ACC112 (cell line): ENCODE measurements at regions not wholly inside any gene's neighbourhood (a gene's known extent, or its start where the extent isn't known, plus 50 kb on each side); places are given as distances from the start of the nearest gene placed in this dataset.

ENCODE experiments used
- H2AFZ ChIP-seq: fragments of 200-600 bp; sonication (generic); one replicate; pipeline ENCODE4 v1.6.0; 2017; ENCODE audit warnings: antibody characterized with exemption, low read length; ENCODE audit not compliant: unreplicated experiment
- H3K27ac ChIP-seq: fragments of 200-600 bp; sonication (generic); 2 replicates; pipeline ENCODE4 v1.5.1; 2014; ENCODE audit warnings: low read depth, mild to moderate bottlenecking, antibody characterized with exemption, low read length, moderate library complexity
- H3K27me3 ChIP-seq: fragments of 200-600 bp; sonication (generic); 2 replicates; pipeline ENCODE4 v1.6.1; 2014; ENCODE audit warnings: mild to moderate bottlenecking, antibody characterized with exemption, low read length, moderate library complexity, mixed read lengths; ENCODE audit not compliant: insufficient read depth
- H3K36me3 ChIP-seq: fragments of 200-600 bp; sonication (generic); 2 replicates; pipeline ENCODE4 v1.6.1; 2016; ENCODE audit warnings: mild to moderate bottlenecking, antibody characterized with exemption, low read length, moderate library complexity, mixed read lengths; ENCODE audit not compliant: insufficient read depth
- H3K4me1 ChIP-seq: fragments of 200-600 bp; sonication (generic); one replicate; pipeline ENCODE4 v1.6.1; 2016; ENCODE audit warnings: low read length, mixed read lengths; ENCODE audit not compliant: insufficient read depth, unreplicated experiment, control insufficient read depth
- H3K4me3 ChIP-seq: fragments of 200-600 bp; sonication (generic); 2 replicates; pipeline ENCODE4 v1.5.1; 2014; ENCODE audit warnings: mild to moderate bottlenecking, low read depth, low read length
- H3K79me2 ChIP-seq: fragments of 200-600 bp; sonication (generic); one replicate; pipeline ENCODE4 v1.6.0; 2016; ENCODE audit warnings: low read length; ENCODE audit not compliant: control insufficient read depth, unreplicated experiment, insufficient read depth

DNA sequence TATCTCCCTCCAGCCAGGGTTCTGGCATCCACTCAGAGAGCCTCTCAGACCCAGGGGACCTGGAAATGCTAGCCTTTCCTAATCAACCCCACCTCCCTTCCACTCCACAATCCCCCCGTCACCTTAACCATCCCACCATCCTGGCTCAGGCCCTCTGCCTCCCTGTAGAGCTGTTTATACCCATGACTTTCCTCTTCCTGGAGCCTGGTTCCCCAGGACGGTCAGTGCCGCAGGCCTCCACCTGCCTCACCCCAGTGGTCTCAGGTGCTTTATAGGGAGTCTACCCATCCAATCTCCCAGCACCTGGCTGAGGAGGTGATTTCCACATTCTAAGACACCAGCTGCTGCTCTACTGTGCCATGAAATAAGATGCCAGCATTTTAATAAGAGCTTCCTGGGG, 1159.5 kb downstream of the TBC1D22A start:
- Histone ChIP-seq H3K4me1 (no peaks in the 10 kb centered on the region), H3K36me3 (no peaks in the 10 kb centered on the region), H2AFZ (no peak overlapping the region), H3K4me3 (no peak overlapping the region), H3K79me2 (no peaks in the 10 kb centered on the region), H3K27ac (no peak overlapping the region), H3K27me3 (no peaks in the 10 kb centered on the region)

DNA sequence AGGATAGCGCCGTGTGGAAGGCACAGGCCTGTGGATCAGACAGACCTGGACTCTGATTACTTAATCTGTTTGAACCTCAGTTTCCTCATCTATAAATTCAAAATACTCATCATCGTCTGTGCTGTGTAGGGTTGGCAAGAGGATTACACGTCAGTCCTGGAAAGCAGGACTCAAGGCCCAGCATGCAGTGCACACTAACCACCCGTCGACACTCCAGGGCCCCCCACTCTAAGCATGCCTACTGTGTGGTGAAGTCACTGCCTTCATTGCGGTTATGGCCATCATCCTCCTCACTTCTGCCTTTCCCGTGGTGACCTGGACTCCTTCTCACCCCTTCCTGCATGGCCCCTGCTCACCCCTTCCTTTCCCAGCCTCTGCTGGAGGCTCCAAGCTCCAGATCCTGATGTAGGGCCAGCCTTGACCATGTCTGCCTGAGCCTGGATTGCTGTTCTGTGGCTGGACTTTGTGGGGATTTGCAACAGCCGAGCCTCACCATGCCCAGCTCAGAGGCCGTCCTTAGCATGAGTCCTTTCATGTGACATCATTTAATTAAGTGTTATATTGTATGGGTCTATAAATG, 1158.0 kb downstream of the TBC1D22A start:
- no peak overlapping the region for H3K4me3 ChIP-seq
- no peaks in the 10 kb centered on the region for H3K27me3 ChIP-seq
- H3K36me3 ChIP-seq = no peaks in the 10 kb centered on the region
- no peaks in the 10 kb centered on the region for H3K4me1 ChIP-seq
- no peak overlapping the region for H3K27ac ChIP-seq
- no peak overlapping the region for H2AFZ ChIP-seq
- no peaks in the 10 kb centered on the region for H3K79me2 ChIP-seq

- Histone ChIP-seq H3K4me1 (no peaks in the 10 kb centered on the region), H3K4me3 (no peak overlapping the region), H3K27ac (no peak overlapping the region), H3K36me3 (no peaks in the 10 kb centered on the region), H3K79me2 (no peaks in the 10 kb centered on the region), H3K27me3 (no peaks in the 10 kb centered on the region), H2AFZ (no peak overlapping the region)
Observed at GRCh38 chr22:47919893-47920292, 1157.4 kb downstream of the TBC1D22A start.

DNA sequence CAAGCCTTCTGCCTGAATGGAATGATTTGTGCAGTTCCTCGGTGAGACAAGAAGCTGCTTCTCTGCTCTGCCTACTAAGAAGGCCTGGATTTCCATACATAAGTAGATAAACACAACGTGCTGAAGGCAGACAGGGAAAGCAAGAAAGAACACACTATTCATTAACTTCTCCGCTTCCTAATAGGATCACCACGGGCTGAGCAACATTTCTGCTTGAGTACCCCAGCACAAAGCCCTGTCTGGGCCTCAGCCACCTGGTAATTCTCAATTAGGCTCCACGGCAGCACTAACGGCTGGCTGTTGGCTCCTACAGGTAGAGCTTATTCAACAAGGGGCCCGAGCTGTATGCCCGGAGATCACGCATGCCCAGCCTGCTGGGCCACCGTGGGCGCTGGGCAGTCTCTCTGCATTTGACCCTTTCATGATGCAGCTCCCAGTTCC, 1156.6 kb downstream of the TBC1D22A start:
- H3K4me1 ChIP-seq = no peaks in the 10 kb centered on the region
- H3K27me3 ChIP-seq = no peaks in the 10 kb centered on the region
- no peak overlapping the region for H3K4me3 ChIP-seq
- no peaks in the 10 kb centered on the region for H3K36me3 ChIP-seq
- no peak overlapping the region for H2AFZ ChIP-seq
- H3K79me2 ChIP-seq = no peaks in the 10 kb centered on the region
- no peak overlapping the region for H3K27ac ChIP-seq

DNA sequence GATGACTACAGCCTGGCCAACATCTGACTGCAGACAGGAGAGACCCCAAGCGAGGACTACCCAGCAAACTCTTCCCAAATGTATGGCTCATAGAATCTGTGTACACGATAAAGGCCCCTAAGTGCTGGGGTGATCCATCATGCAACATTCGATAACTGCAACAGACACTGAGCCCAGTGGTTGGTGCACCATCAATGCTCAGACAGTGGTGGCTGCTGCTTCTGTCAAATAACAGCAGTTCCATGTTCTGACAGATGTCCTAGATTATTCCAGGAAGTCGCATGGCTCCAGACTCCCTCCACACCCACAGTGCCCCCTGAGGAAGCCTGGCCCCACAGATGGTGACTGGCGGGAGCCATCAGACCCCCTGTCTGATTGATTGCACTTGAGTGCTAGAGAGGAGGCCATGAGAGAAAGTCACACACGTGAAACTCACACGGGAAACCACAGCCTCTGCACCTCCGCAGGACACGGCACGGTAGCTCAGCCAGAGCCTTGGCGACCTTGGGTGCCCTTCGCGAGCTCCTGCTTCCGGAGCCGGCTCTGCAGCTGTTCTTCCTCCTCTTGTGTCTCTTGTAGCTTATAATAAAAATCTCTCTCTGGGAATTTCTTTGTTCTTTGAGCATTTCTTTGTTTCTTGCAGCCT, 1155.9 kb downstream of the TBC1D22A start:
- Histone ChIP-seq H3K27ac (no peak overlapping the region), H3K27me3 (no peaks in the 10 kb centered on the region), H3K36me3 (no peaks in the 10 kb centered on the region), H2AFZ (no peak overlapping the region), H3K4me3 (no peak overlapping the region), H3K4me1 (no peaks in the 10 kb centered on the region), H3K79me2 (no peaks in the 10 kb centered on the region)

- Histone ChIP-seq H3K4me3 (no peak overlapping the region), H3K27ac (no peak overlapping the region), H2AFZ (no peak overlapping the region), H3K79me2 (no peaks in the 10 kb centered on the region), H3K27me3 (no peaks in the 10 kb centered on the region), H3K36me3 (no peaks in the 10 kb centered on the region), H3K4me1 (no peaks in the 10 kb centered on the region)
Observed at GRCh38 chr22:47914481-47915097, 1152.1 kb downstream of the TBC1D22A start.

DNA sequence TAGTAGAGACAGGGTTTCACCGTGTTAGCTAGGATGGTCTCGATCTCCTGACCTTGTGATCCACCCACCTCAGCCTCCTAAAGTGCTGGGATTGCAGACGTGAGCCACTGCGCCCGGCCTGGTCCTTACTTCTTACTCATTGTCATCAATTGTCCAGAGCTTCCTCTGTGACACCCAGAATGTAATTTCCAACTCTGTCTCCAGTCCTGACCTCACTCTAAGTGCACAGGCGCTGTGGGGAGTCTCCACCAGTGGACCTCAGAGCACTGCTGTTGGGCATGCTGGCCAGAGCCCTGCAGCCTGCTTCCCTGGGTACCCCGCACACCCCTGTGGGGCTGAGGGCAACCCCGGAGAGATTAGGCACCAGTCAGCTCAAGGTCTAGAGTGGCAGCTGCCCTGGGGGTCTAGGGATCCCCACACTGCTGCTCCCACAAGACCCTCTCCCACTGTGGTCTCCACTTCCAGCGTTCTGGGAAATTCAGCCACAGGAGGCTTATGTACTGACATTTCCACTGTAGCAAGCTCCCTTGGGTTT, 1140.3 kb downstream of the TBC1D22A start:
- Histone ChIP-seq H3K27me3 (no peaks in the 10 kb centered on the region), H3K36me3 (no peaks in the 10 kb centered on the region), H3K4me3 (no peak overlapping the region), H2AFZ (no peak overlapping the region), H3K4me1 (no peaks in the 10 kb centered on the region), H3K27ac (no peak overlapping the region), H3K79me2 (no peaks in the 10 kb centered on the region)

- H3K79me2 ChIP-seq = no peaks in the 10 kb centered on the region
- H2AFZ ChIP-seq = no peak overlapping the region
- H3K36me3 ChIP-seq = no peaks in the 10 kb centered on the region
- H3K4me3 ChIP-seq = no peak overlapping the region
- no peak overlapping the region for H3K27ac ChIP-seq
- no peaks in the 10 kb centered on the region for H3K27me3 ChIP-seq
- no peaks in the 10 kb centered on the region for H3K4me1 ChIP-seq
Observed at GRCh38 chr22:47901911-47902310, 1139.5 kb downstream of the TBC1D22A start.

GRCh38 chr22:47899894-47900293, 1137.4 kb downstream of the TBC1D22A start:
- Histone ChIP-seq H3K36me3 (no peaks in the 10 kb centered on the region), H3K4me1 (no peaks in the 10 kb centered on the region), H3K79me2 (no peaks in the 10 kb centered on the region), H2AFZ (no peak overlapping the region), H3K27ac (no peak overlapping the region), H3K27me3 (no peaks in the 10 kb centered on the region), H3K4me3 (no peak overlapping the region)

DNA sequence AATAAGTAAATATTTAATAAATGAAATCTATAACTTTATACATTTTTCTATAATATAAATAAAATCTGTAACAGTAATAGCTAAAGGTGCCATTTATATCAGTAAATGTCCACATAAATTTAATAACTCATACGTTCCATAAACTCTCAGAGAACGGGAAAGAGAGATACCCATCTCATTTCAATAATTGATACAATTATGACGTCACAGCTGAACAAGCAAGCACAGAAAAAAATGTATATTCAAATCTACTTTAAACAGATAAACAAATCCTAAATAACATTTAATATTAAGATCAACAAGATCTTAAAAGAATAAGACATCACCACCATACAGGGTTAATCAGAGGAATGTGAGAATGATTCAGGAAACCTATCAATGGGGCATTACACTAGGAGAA, 1136.5 kb downstream of the TBC1D22A start:
- no peaks in the 10 kb centered on the region for H3K27me3 ChIP-seq
- no peak overlapping the region for H2AFZ ChIP-seq
- no peaks in the 10 kb centered on the region for H3K36me3 ChIP-seq
- no peaks in the 10 kb centered on the region for H3K4me1 ChIP-seq
- no peaks in the 10 kb centered on the region for H3K79me2 ChIP-seq
- H3K27ac ChIP-seq = no peak overlapping the region
- no peak overlapping the region for H3K4me3 ChIP-seq

DNA sequence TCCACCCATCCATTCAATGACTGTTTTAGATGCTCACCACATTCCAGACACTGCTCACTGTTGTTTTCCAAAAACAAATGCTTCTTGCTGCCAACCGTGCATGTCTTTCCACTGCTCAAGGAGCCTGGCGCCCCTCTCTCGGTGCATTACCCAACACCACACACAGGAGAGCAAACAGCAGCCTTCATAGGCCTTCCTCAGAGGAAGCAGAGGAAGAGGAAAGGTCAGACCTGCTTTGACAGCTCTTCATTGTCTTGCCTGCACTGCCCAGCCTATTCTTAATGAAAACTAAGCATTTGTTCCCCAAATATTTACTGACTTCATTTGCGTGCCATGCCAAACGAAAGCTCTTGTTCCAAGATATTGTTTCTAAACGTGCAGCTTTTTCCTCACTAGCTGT, 1129.2 kb downstream of the TBC1D22A start:
- Histone ChIP-seq H3K27ac (no peak overlapping the region), H3K4me3 (no peak overlapping the region), H3K36me3 (no peaks in the 10 kb centered on the region), H3K27me3 (no peaks in the 10 kb centered on the region), H3K4me1 (no peaks in the 10 kb centered on the region), H2AFZ (no peak overlapping the region), H3K79me2 (no peaks in the 10 kb centered on the region)
